ENCODE measurements at regions not wholly inside any gene's neighbourhood (a gene's known extent, or its start where the extent isn't known, plus 50 kb on each side); places are given as distances from the start of the nearest gene placed in this dataset.

- intact Hi-C loops (cut with micrococcal nuclease), result no loop called here
- Mint-ChIP-seq H3K4me3 (no peak overlapping the region), H3K36me3 (ENCODE audit: low read depth) (no peaks in the 10 kb centered on the region), H3K4me1 (ENCODE audit: low read depth) (no peaks in the 10 kb centered on the region), H3K9me3 (no peaks in the 10 kb centered on the region), H3K27ac (no peak overlapping the region), H3K27me3 (peaks cover 7% of the 10 kb centered on the region)
Observed at GRCh38 chr1:48164571-48164970, 57.9 kb upstream of the SLC5A9 start.

- H3K36me3 Mint-ChIP-seq (ENCODE audit: low read depth), result no peaks in the 10 kb centered on the region
- no peak overlapping the region for H3K27ac Mint-ChIP-seq
- H3K27me3 Mint-ChIP-seq, result peaks cover 7% of the 10 kb centered on the region
- no peaks in the 10 kb centered on the region for H3K4me1 Mint-ChIP-seq (ENCODE audit: low read depth)
- intact Hi-C loops (cut with micrococcal nuclease), result no loop called here
- no peaks in the 10 kb centered on the region for H3K9me3 Mint-ChIP-seq
- H3K4me3 Mint-ChIP-seq, result no peak overlapping the region
Observed at GRCh38 chr1:48160486-48161132, 61.9 kb upstream of the SLC5A9 start.

GRCh38 chr1:48139275-48139674 is 83.2 kb upstream of the SLC5A9 start:
- H3K27ac Mint-ChIP-seq, result no peak overlapping the region
- intact Hi-C loops (cut with micrococcal nuclease), result no loop called here
- H3K9me3 Mint-ChIP-seq, result peaks cover 11% of the 10 kb centered on the region
- H3K4me3 Mint-ChIP-seq, result no peak overlapping the region
- no peaks in the 10 kb centered on the region for H3K36me3 Mint-ChIP-seq (ENCODE audit: low read depth)
- H3K27me3 Mint-ChIP-seq, result peaks cover 14% of the 10 kb centered on the region
- H3K4me1 Mint-ChIP-seq (ENCODE audit: low read depth), result no peaks in the 10 kb centered on the region

GRCh38 chr1:48127735-48128685 is 94.5 kb upstream of the SLC5A9 start:
- Mint-ChIP-seq H3K4me3 (no peak overlapping the region), H3K36me3 (ENCODE audit: low read depth) (no peaks in the 10 kb centered on the region), H3K4me1 (ENCODE audit: low read depth) (no peaks in the 10 kb centered on the region), H3K27ac (no peak overlapping the region), H3K9me3 (no peaks in the 10 kb centered on the region), H3K27me3 (peaks cover 18% of the 10 kb centered on the region)
- intact Hi-C loops (cut with micrococcal nuclease), result no loop called here

GRCh38 chr1:48123647-48124046 is 98.9 kb upstream of the SLC5A9 start:
- intact Hi-C loops (cut with micrococcal nuclease), result no loop called here
- no peaks in the 10 kb centered on the region for H3K9me3 Mint-ChIP-seq
- H3K27me3 Mint-ChIP-seq, result peaks cover 15% of the 10 kb centered on the region
- H3K36me3 Mint-ChIP-seq (ENCODE audit: low read depth), result no peaks in the 10 kb centered on the region
- H3K27ac Mint-ChIP-seq, result no peak overlapping the region
- peaks cover 14% of the 10 kb centered on the region for H3K4me1 Mint-ChIP-seq (ENCODE audit: low read depth)
- H3K4me3 Mint-ChIP-seq, result no peak overlapping the region

GRCh38 chr1:48121955-48122354 is 100.6 kb upstream of the SLC5A9 start:
- H3K4me3 Mint-ChIP-seq, result no peak overlapping the region
- intact Hi-C loops (cut with micrococcal nuclease), result no loop called here
- peaks cover 17% of the 10 kb centered on the region for H3K27me3 Mint-ChIP-seq
- peaks cover 6% of the 10 kb centered on the region for H3K9me3 Mint-ChIP-seq
- H3K27ac Mint-ChIP-seq, result no peak overlapping the region
- no peaks in the 10 kb centered on the region for H3K36me3 Mint-ChIP-seq (ENCODE audit: low read depth)
- H3K4me1 Mint-ChIP-seq (ENCODE audit: low read depth), result peaks cover 14% of the 10 kb centered on the region

- peaks cover 14% of the 10 kb centered on the region for H3K4me1 Mint-ChIP-seq (ENCODE audit: low read depth)
- H3K4me3 Mint-ChIP-seq, result no peak overlapping the region
- peaks cover 8% of the 10 kb centered on the region for H3K9me3 Mint-ChIP-seq
- H3K27me3 Mint-ChIP-seq, result peaks cover 11% of the 10 kb centered on the region
- no peaks in the 10 kb centered on the region for H3K36me3 Mint-ChIP-seq (ENCODE audit: low read depth)
- H3K27ac Mint-ChIP-seq, result no peak overlapping the region
- intact Hi-C loops (cut with micrococcal nuclease), result no loop called here
Observed at GRCh38 chr1:48120621-48121020, 101.9 kb upstream of the SLC5A9 start.

GRCh38 chr1:48115835-48116234 is 106.7 kb upstream of the SLC5A9 start:
- intact Hi-C loops (cut with micrococcal nuclease), result no loop called here
- H3K36me3 Mint-ChIP-seq (ENCODE audit: low read depth), result no peaks in the 10 kb centered on the region
- H3K27ac Mint-ChIP-seq, result no peak overlapping the region
- H3K4me1 Mint-ChIP-seq (ENCODE audit: low read depth), result peaks cover 8% of the 10 kb centered on the region
- peaks cover 8% of the 10 kb centered on the region for H3K9me3 Mint-ChIP-seq
- H3K27me3 Mint-ChIP-seq, result peaks cover 23% of the 10 kb centered on the region
- H3K4me3 Mint-ChIP-seq, result no peak overlapping the region

- intact Hi-C loops (cut with micrococcal nuclease), result loop anchor here (5.0 kb wide), 1 partner anchor 383 kb away; no protein-coding TSS in a partner anchor
- Mint-ChIP-seq H3K9me3 (peaks cover 8% of the 10 kb centered on the region), H3K4me1 (ENCODE audit: low read depth) (no peaks in the 10 kb centered on the region), H3K27ac (no peak overlapping the region), H3K27me3 (peaks cover 25% of the 10 kb centered on the region), H3K4me3 (no peak overlapping the region), H3K36me3 (ENCODE audit: low read depth) (no peaks in the 10 kb centered on the region)
Observed at GRCh38 chr1:48114596-48115382, 107.7 kb upstream of the SLC5A9 start.

- Mint-ChIP-seq H3K4me1 (ENCODE audit: low read depth) (no peaks in the 10 kb centered on the region), H3K27me3 (peaks cover 24% of the 10 kb centered on the region), H3K27ac (no peak overlapping the region), H3K9me3 (no peaks in the 10 kb centered on the region), H3K36me3 (ENCODE audit: low read depth) (no peaks in the 10 kb centered on the region), H3K4me3 (no peak overlapping the region)
- intact Hi-C loops (cut with micrococcal nuclease), result loop anchor here (1.0 to 5.0 kb wide), 2 partner anchors 93 to 388 kb away; no protein-coding TSS in a partner anchor
Observed at GRCh38 chr1:48109390-48110013, 112.3 kb upstream of the TRABD2B start.

- H3K27me3 Mint-ChIP-seq, result peaks cover 15% of the 10 kb centered on the region
- no peaks in the 10 kb centered on the region for H3K4me1 Mint-ChIP-seq (ENCODE audit: low read depth)
- H3K36me3 Mint-ChIP-seq (ENCODE audit: low read depth), result no peaks in the 10 kb centered on the region
- intact Hi-C loops (cut with micrococcal nuclease), result no loop called here
- no peak overlapping the region for H3K4me3 Mint-ChIP-seq
- H3K27ac Mint-ChIP-seq, result no peak overlapping the region
- no peaks in the 10 kb centered on the region for H3K9me3 Mint-ChIP-seq
Observed at GRCh38 chr1:48107516-48107915, 110.3 kb upstream of the TRABD2B start.

GRCh38 chr1:48106049-48106448 is 108.9 kb upstream of the TRABD2B start:
- Mint-ChIP-seq H3K4me1 (ENCODE audit: low read depth) (no peaks in the 10 kb centered on the region), H3K27me3 (peaks cover 6% of the 10 kb centered on the region), H3K9me3 (no peaks in the 10 kb centered on the region), H3K4me3 (no peak overlapping the region), H3K27ac (no peak overlapping the region), H3K36me3 (ENCODE audit: low read depth) (no peaks in the 10 kb centered on the region)
- intact Hi-C loops (cut with micrococcal nuclease), result no loop called here

- Mint-ChIP-seq H3K4me1 (ENCODE audit: low read depth) (no peaks in the 10 kb centered on the region), H3K27me3 (peaks cover 6% of the 10 kb centered on the region), H3K36me3 (ENCODE audit: low read depth) (no peaks in the 10 kb centered on the region), H3K4me3 (no peak overlapping the region), H3K27ac (no peak overlapping the region), H3K9me3 (no peaks in the 10 kb centered on the region)
- intact Hi-C loops (cut with micrococcal nuclease), result no loop called here
Observed at GRCh38 chr1:48105165-48105564, 108.0 kb upstream of the TRABD2B start.
